Esophagus (tissue), 2 donors: ENCODE measurements at regions not wholly inside any gene's neighbourhood (a gene's known extent, or its start where the extent isn't known, plus 50 kb on each side); places are given as distances from the start of the nearest gene placed in this dataset.
"Not testable (repeated sequence)": the region's sequence is repeated elsewhere in the genome, so short reads cannot be mapped to it uniquely, and the experiment has no call there.

Experiments used
- H3K27ac ChIP-seq, 2 donors: one replicate each; pipeline ENCODE4 v1.5.1; 2013; ENCODE audit warnings: low read depth in 2 of 2, mild to moderate bottlenecking in 2 of 2, inconsistent platforms in 1 of 2, low read length in 1 of 2, moderate library complexity in 1 of 2
- H3K27me3 ChIP-seq, 2 donors: one replicate each; pipeline ENCODE4 v1.6.1; 2013; ENCODE audit warnings: low read length in 2 of 2, control low read depth in 1 of 2, mild to moderate bottlenecking in 1 of 2; ENCODE audit not compliant: insufficient read depth in 2 of 2, control insufficient read depth in 1 of 2
- H3K36me3 ChIP-seq, 2 donors: one replicate each; pipeline ENCODE4 v1.6.1; 2013; ENCODE audit warnings: low read length in 1 of 2; ENCODE audit not compliant: control insufficient read depth in 2 of 2, insufficient read depth in 2 of 2
- H3K4me1 ChIP-seq, 2 donors: one replicate each; pipeline ENCODE4 v1.6.1; 2013; ENCODE audit warnings: low read length in 1 of 2; ENCODE audit not compliant: control insufficient read depth in 2 of 2, insufficient read depth in 2 of 2
- H3K4me3 ChIP-seq, 2 donors: one replicate each; pipeline ENCODE4 v1.5.1; 2013; ENCODE audit warnings: low read length in 2 of 2, mild to moderate bottlenecking in 2 of 2, low read depth in 1 of 2, moderate library complexity in 1 of 2
- H3K9me3 ChIP-seq, 2 donors: one replicate each; pipeline ENCODE4 v1.6.1; 2013; ENCODE audit warnings: mild to moderate bottlenecking in 2 of 2, low read depth in 1 of 2, low read length in 1 of 2, moderate library complexity in 1 of 2; ENCODE audit not compliant: control insufficient read depth in 2 of 2, insufficient read depth in 1 of 2
- WGBS, 2 donors: extraction: QIAGEN DNeasy Blood & Tissue Kit; methylation state at CpG; one replicate each; pipeline ENCODE4 v1.1.7; 2013; 5-methylcytosine and 5-hydroxymethylcytosine counted together
- donor health status: healthy with polysubstance abuse.
- donor health status: Bipolar disorder and iron deficiency.

GRCh38 chr5:56388229-56388985 is 155.3 kb upstream of the ANKRD55 start:
- Histone ChIP-seq H3K27me3 (no peaks in the 10 kb centered on the region), H3K4me3 (no peak overlapping the region), H3K9me3 (no peaks in the 10 kb centered on the region), H3K36me3 (no peaks in the 10 kb centered on the region), H3K4me1 (no peaks in the 10 kb centered on the region), H3K27ac (no peak overlapping the region)
- whole genome bisulfite sequencing, 2 donors, result 93 to 97% methylated on average over 1 of the region's 1 CpG

- H3K27ac ChIP-seq, result no peak overlapping the region
- WGBS, 2 donors, result 78 to 88% methylated on average over 2 of the region's 2 CpGs
- no peaks in the 10 kb centered on the region for H3K27me3 ChIP-seq
- no peaks in the 10 kb centered on the region for H3K36me3 ChIP-seq
- H3K4me1 ChIP-seq, result no peaks in the 10 kb centered on the region
- no peaks in the 10 kb centered on the region for H3K9me3 ChIP-seq
- no peak overlapping the region for H3K4me3 ChIP-seq
Observed at GRCh38 chr5:56386046-56386445, 152.9 kb upstream of the ANKRD55 start.

GRCh38 chr5:56384186-56384585 is 151.1 kb upstream of the ANKRD55 start:
- 87% methylated on average over 12 of the region's 12 CpGs for WGBS, 2 donors
- no peaks in the 10 kb centered on the region for H3K36me3 ChIP-seq

GRCh38 chr5:56383761-56384160 is 150.6 kb upstream of the ANKRD55 start:
- Histone ChIP-seq H3K27ac (no peak overlapping the region), H3K36me3 (no peaks in the 10 kb centered on the region), H3K4me3 (no peak overlapping the region), H3K27me3 (no peaks in the 10 kb centered on the region), H3K9me3 (no peaks in the 10 kb centered on the region), H3K4me1 (no peaks in the 10 kb centered on the region)
- WGBS, 2 donors, result 94 to 97% methylated on average over 10 of the region's 10 CpGs

More at GRCh38 chr5:56384186-56384585, 151.1 kb upstream of the ANKRD55 start:
- Histone ChIP-seq H3K9me3 (no peaks in the 10 kb centered on the region), H3K27me3 (no peaks in the 10 kb centered on the region), H3K4me1 (no peaks in the 10 kb centered on the region), H3K27ac (no peak overlapping the region), H3K4me3 (no peak overlapping the region)

GRCh38 chr5:56382896-56383295 is 149.8 kb upstream of the ANKRD55 start:
- no peaks in the 10 kb centered on the region for H3K27me3 ChIP-seq
- no peak overlapping the region for H3K4me3 ChIP-seq
- no peaks in the 10 kb centered on the region for H3K4me1 ChIP-seq
- 43 to 87% methylated on average over 1 of the region's 1 CpG for WGBS, 2 donors
- no peaks in the 10 kb centered on the region for H3K36me3 ChIP-seq
- H3K9me3 ChIP-seq, result no peaks in the 10 kb centered on the region
- no peak overlapping the region for H3K27ac ChIP-seq

GRCh38 chr5:56377573-56377972 is 144.4 kb upstream of the ANKRD55 start:
- no peak overlapping the region for H3K4me3 ChIP-seq
- no peak overlapping the region for H3K27ac ChIP-seq

GRCh38 chr5:56376128-56376527 is 143.0 kb upstream of the ANKRD55 start:
- no peaks in the 10 kb centered on the region for H3K36me3 ChIP-seq
- peaks cover 0 to 3% of the 10 kb centered on the region in 2 donors for H3K9me3 ChIP-seq
- no peaks in the 10 kb centered on the region for H3K27me3 ChIP-seq
- H3K4me3 ChIP-seq, result no peak overlapping the region
- H3K27ac ChIP-seq, result no peak overlapping the region
- WGBS, 2 donors, result 94 to 97% methylated on average over 2 of the region's 2 CpGs
- H3K4me1 ChIP-seq, result no peaks in the 10 kb centered on the region

More at GRCh38 chr5:56377573-56377972, 144.4 kb upstream of the ANKRD55 start:
- H3K36me3 ChIP-seq, result no peaks in the 10 kb centered on the region
- H3K27me3 ChIP-seq, result no peaks in the 10 kb centered on the region
- H3K4me1 ChIP-seq, result no peaks in the 10 kb centered on the region
- peaks cover 0 to 3% of the 10 kb centered on the region in 2 donors for H3K9me3 ChIP-seq

- H3K36me3 ChIP-seq, result no peaks in the 10 kb centered on the region
- no peaks in the 10 kb centered on the region for H3K4me1 ChIP-seq
- H3K27me3 ChIP-seq, result no peaks in the 10 kb centered on the region
- peaks cover 0 to 3% of the 10 kb centered on the region in 2 donors for H3K9me3 ChIP-seq
- H3K4me3 ChIP-seq, result no peak overlapping the region
- WGBS, 2 donors, result 56 to 74% methylated on average over 5 of the region's 5 CpGs
- no peak overlapping the region for H3K27ac ChIP-seq
Observed at GRCh38 chr5:56375011-56375410, 141.9 kb upstream of the ANKRD55 start.

GRCh38 chr5:56372491-56372890 is 139.4 kb upstream of the ANKRD55 start:
- H3K36me3 ChIP-seq, H3K4me1 ChIP-seq, H3K9me3 ChIP-seq, H3K27me3 ChIP-seq, H3K4me3 ChIP-seq, H3K27ac ChIP-seq: not testable (repeated sequence)
- WGBS, 2 donors, result 92 to 98% methylated on average over 15 to 31 of the region's 31 CpGs

GRCh38 chr5:56369361-56369811 is 136.3 kb upstream of the ANKRD55 start:
- Histone ChIP-seq H3K27ac (no peak overlapping the region), H3K27me3 (no peaks in the 10 kb centered on the region), H3K4me1 (no peaks in the 10 kb centered on the region), H3K36me3 (no peaks in the 10 kb centered on the region), H3K4me3 (no peak overlapping the region), H3K9me3 (peaks cover 0 to 2% of the 10 kb centered on the region in 2 donors)
- WGBS, 2 donors, result 86 to 93% methylated on average over 3 of the region's 3 CpGs
